ENCODE measurements at regions not wholly inside any gene's neighbourhood (a gene's known extent, or its start where the extent isn't known, plus 50 kb on each side); places are given as distances from the start of the nearest gene placed in this dataset.

- no peak for TF ChIP-seq CTCF (IDR thresholded peaks at IDR 0.05)
- Mint-ChIP-seq H3K9me3 (ENCODE audit: low read depth) (peaks cover 40% of the 10 kb centered on the region), H3K27me3 (ENCODE audit: low read depth) (peaks cover 11% of the 10 kb centered on the region), H3K36me3 (ENCODE audit: low read depth) (peaks cover 6% of the 10 kb centered on the region), H3K4me3 (ENCODE audit: unreplicated experiment) (no peak overlapping the region), H3K4me1 (ENCODE audit: low read depth) (no peaks in the 10 kb centered on the region), H3K27ac (ENCODE audit: unreplicated experiment) (no peak overlapping the region)
- no peak for DNase-seq (ENCODE audit: low spot score)
Measured at GRCh38 chr20:23222531-23223200, 127.9 kb upstream of the NXT1 start.

GRCh38 chr20:23217023-23217422 lies 130.9 kb upstream of the CD93 start:
- Mint-ChIP-seq H3K9me3 (ENCODE audit: low read depth) (peaks cover 33% of the 10 kb centered on the region), H3K27ac (ENCODE audit: unreplicated experiment) (no peak overlapping the region), H3K36me3 (ENCODE audit: low read depth) (peaks cover 6% of the 10 kb centered on the region), H3K4me3 (ENCODE audit: unreplicated experiment) (no peak overlapping the region), H3K27me3 (ENCODE audit: low read depth) (peaks cover 11% of the 10 kb centered on the region), H3K4me1 (ENCODE audit: low read depth) (peaks cover 9% of the 10 kb centered on the region)
- DNase-seq (ENCODE audit: low spot score): no peak
- no peak for TF ChIP-seq CTCF (IDR thresholded peaks at IDR 0.05)

GRCh38 chr20:23215344-23215995 lies 129.3 kb upstream of the CD93 start:
- Mint-ChIP-seq H3K27me3 (ENCODE audit: low read depth) (peaks cover 16% of the 10 kb centered on the region), H3K36me3 (ENCODE audit: low read depth) (peaks cover 2% of the 10 kb centered on the region), H3K4me1 (ENCODE audit: low read depth) (peaks cover 9% of the 10 kb centered on the region), H3K4me3 (ENCODE audit: unreplicated experiment) (no peak overlapping the region), H3K27ac (ENCODE audit: unreplicated experiment) (no peak overlapping the region), H3K9me3 (ENCODE audit: low read depth) (peaks cover 20% of the 10 kb centered on the region)
- DNase-seq (ENCODE audit: low spot score): no peak
- no peak for TF ChIP-seq CTCF (IDR thresholded peaks at IDR 0.05)

GRCh38 chr20:23214903-23215302 lies 128.8 kb upstream of the CD93 start:
- Mint-ChIP-seq H3K27ac (ENCODE audit: unreplicated experiment) (peak overlapping the region; percentile 74), H3K4me3 (ENCODE audit: unreplicated experiment) (no peak overlapping the region), H3K27me3 (ENCODE audit: low read depth) (peaks cover 17% of the 10 kb centered on the region), H3K36me3 (ENCODE audit: low read depth) (no peaks in the 10 kb centered on the region), H3K4me1 (ENCODE audit: low read depth) (peaks cover 9% of the 10 kb centered on the region), H3K9me3 (ENCODE audit: low read depth) (peaks cover 19% of the 10 kb centered on the region)
- DNase-seq (ENCODE audit: low spot score): no peak
- no peak for TF ChIP-seq CTCF (IDR thresholded peaks at IDR 0.05)

- peaks cover 16% of the 10 kb centered on the region for H3K27me3 Mint-ChIP-seq (ENCODE audit: low read depth)
- peaks cover 1% of the 10 kb centered on the region for H3K9me3 Mint-ChIP-seq (ENCODE audit: low read depth)
- no peak for DNase-seq (ENCODE audit: low spot score)
- no peak overlapping the region for H3K27ac Mint-ChIP-seq (ENCODE audit: unreplicated experiment)
- no peak for TF ChIP-seq CTCF (IDR thresholded peaks at IDR 0.05)
- no peaks in the 10 kb centered on the region for H3K36me3 Mint-ChIP-seq (ENCODE audit: low read depth)
- H3K4me1 Mint-ChIP-seq (ENCODE audit: low read depth): peaks cover 9% of the 10 kb centered on the region
- no peak overlapping the region for H3K4me3 Mint-ChIP-seq (ENCODE audit: unreplicated experiment)
Measured at GRCh38 chr20:23212464-23212995, 126.4 kb upstream of the CD93 start.

Data from chondrocyte (in vitro differentiated cells).